ENCODE measurements at regions not wholly inside any gene's neighbourhood (a gene's known extent, or its start where the extent isn't known, plus 50 kb on each side); places are given as distances from the start of the nearest gene placed in this dataset.

DNA sequence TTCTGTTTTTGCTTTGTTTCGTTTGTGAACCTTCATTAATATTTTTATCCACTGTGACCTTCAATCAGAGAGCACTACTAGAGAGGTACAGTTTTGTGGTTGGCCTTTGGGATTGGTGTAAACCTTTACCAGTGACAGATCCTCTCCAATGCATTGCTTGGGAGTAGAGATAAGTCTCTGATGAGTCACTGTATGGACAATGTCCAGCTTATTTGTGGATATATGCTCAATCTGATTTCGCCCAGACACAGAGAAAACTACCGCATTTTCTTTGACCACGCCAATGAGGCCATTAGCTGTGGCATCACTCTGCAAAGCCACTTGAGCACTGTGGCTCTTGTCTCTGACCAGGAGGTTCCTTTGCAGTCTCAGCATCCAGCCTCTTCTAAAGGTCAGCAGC, 964.7 kb downstream of the TUSC7 start:
- TF ChIP-seq CTCF (IDR thresholded peaks at IDR 0.05) (no peak), POLR2A (IDR thresholded peaks at IDR 0.05) (no peak)

Data from thyroid gland (tissue), 4 donors.